ENCODE measurements at regions not wholly inside any gene's neighbourhood (a gene's known extent, or its start where the extent isn't known, plus 50 kb on each side); places are given as distances from the start of the nearest gene placed in this dataset.

GRCh38 chr14:64639340-64639821, 64.8 kb upstream of the PLEKHG3 start:
- no peaks in the 10 kb centered on the region for H3K36me3 Mint-ChIP-seq (ENCODE audit: insufficient read depth)
- TF ChIP-seq CTCF (IDR thresholded peaks at IDR 0.05; ENCODE audit: unreplicated experiment), result no peak

DNA sequence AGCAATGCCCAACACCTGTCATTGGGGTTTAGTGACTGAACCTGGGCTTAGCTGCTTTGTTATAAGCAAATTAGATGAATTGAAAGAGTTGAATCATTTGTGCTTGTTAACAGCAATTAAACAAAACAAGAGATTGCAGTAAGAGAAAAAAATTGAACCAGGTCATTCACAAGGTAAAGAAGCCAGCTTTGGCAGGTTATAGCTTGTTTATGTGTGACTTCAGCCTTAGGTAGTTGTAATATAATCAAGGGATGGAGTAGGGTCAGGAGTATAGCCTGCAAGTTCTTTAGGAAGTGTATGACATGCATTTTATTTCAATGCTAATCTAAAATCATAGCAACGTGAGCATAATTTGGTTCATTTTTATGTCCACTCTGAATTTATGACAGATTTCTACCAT, 63.4 kb upstream of the PLEKHG3 start:
- Mint-ChIP-seq H3K9me3 (ENCODE audit: low read depth) (peaks cover 4% of the 10 kb centered on the region), H3K27me3 (no peaks in the 10 kb centered on the region), H3K36me3 (ENCODE audit: insufficient read depth) (no peaks in the 10 kb centered on the region), H3K4me1 (ENCODE audit: low read depth) (peaks cover 10% of the 10 kb centered on the region), H3K27ac (no peak overlapping the region), H3K4me3 (ENCODE audit: low read depth) (no peak overlapping the region)
- DNase-seq (ENCODE audit: low spot score, unreplicated experiment), result no peak
- no peak for TF ChIP-seq CTCF (IDR thresholded peaks at IDR 0.05; ENCODE audit: unreplicated experiment)

More at GRCh38 chr14:64639340-64639821, 64.8 kb upstream of the PLEKHG3 start:
- H3K27me3 Mint-ChIP-seq, result no peaks in the 10 kb centered on the region
- H3K4me1 Mint-ChIP-seq (ENCODE audit: low read depth), result peaks cover 10% of the 10 kb centered on the region
- H3K27ac Mint-ChIP-seq, result peak overlapping the region; percentile 46
- no peak for DNase-seq (ENCODE audit: low spot score, unreplicated experiment)
- H3K4me3 Mint-ChIP-seq (ENCODE audit: low read depth), result no peak overlapping the region
- H3K9me3 Mint-ChIP-seq (ENCODE audit: low read depth), result peaks cover 4% of the 10 kb centered on the region

GRCh38 chr14:64641760-64642159, 62.5 kb upstream of the PLEKHG3 start:
- peaks cover 4% of the 10 kb centered on the region for H3K9me3 Mint-ChIP-seq (ENCODE audit: low read depth)
- H3K36me3 Mint-ChIP-seq (ENCODE audit: insufficient read depth), result no peaks in the 10 kb centered on the region
- no peaks in the 10 kb centered on the region for H3K27me3 Mint-ChIP-seq
- no peak for TF ChIP-seq CTCF (IDR thresholded peaks at IDR 0.05; ENCODE audit: unreplicated experiment)
- H3K27ac Mint-ChIP-seq, result no peak overlapping the region
- no peak overlapping the region for H3K4me3 Mint-ChIP-seq (ENCODE audit: low read depth)
- H3K4me1 Mint-ChIP-seq (ENCODE audit: low read depth), result peaks cover 10% of the 10 kb centered on the region
- no peak for DNase-seq (ENCODE audit: low spot score, unreplicated experiment)

- Mint-ChIP-seq H3K27me3 (no peaks in the 10 kb centered on the region), H3K9me3 (ENCODE audit: low read depth) (peaks cover 4% of the 10 kb centered on the region), H3K4me3 (ENCODE audit: low read depth) (no peak overlapping the region), H3K36me3 (ENCODE audit: insufficient read depth) (no peaks in the 10 kb centered on the region), H3K4me1 (ENCODE audit: low read depth) (peaks cover 16% of the 10 kb centered on the region), H3K27ac (no peak overlapping the region)
- DNase-seq (ENCODE audit: low spot score, unreplicated experiment), result no peak
- no peak for TF ChIP-seq CTCF (IDR thresholded peaks at IDR 0.05; ENCODE audit: unreplicated experiment)
These were observed 60.5 kb upstream of the PLEKHG3 start for GRCh38 chr14:64643709-64644108.

DNA sequence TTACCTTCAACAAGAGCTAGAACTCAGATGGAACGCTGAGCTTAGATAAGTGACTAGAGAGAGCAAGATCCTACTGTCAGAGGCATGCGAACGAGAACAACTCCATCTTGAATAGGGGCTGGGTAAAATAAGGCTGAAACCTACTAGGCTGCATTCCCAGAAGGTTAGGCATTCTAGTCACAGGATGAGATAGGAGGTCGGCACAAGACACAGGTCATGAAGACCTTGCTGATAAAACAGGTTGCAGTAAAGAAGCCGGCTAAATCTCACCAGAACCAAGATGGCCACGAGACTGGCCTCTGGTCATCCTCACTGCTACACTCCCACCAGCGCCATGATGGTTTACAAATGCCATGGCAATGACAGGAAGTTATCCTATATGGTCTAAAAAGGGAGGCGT, 59.6 kb upstream of the PLEKHG3 start:
- Mint-ChIP-seq H3K9me3 (ENCODE audit: low read depth) (peaks cover 4% of the 10 kb centered on the region), H3K27me3 (peaks cover 3% of the 10 kb centered on the region), H3K36me3 (ENCODE audit: insufficient read depth) (no peaks in the 10 kb centered on the region), H3K4me3 (ENCODE audit: low read depth) (no peak overlapping the region), H3K4me1 (ENCODE audit: low read depth) (peaks cover 9% of the 10 kb centered on the region), H3K27ac (no peak overlapping the region)
- no peak for DNase-seq (ENCODE audit: low spot score, unreplicated experiment)
- TF ChIP-seq CTCF (IDR thresholded peaks at IDR 0.05; ENCODE audit: unreplicated experiment), result no peak

Data from progenitor cell of endocrine pancreas (in vitro differentiated cells).